ENCODE measurements at regions not wholly inside any gene's neighbourhood (a gene's known extent, or its start where the extent isn't known, plus 50 kb on each side); places are given as distances from the start of the nearest gene placed in this dataset.

- H4K91ac ChIP-seq (ENCODE audit: low read depth, low read length): no peak overlapping the region
- no peaks in the 10 kb centered on the region for H3K79me2 ChIP-seq (ENCODE audit: control insufficient read depth, insufficient read depth, low read length, poor library complexity)
- H3K23ac ChIP-seq (ENCODE audit: low read length): no peak overlapping the region
- H3K14ac ChIP-seq (ENCODE audit: low read length): no peak overlapping the region
- no peak overlapping the region for H3K18ac ChIP-seq (ENCODE audit: low read length)
- no peak overlapping the region for H3K4me3 ChIP-seq (ENCODE audit: low read depth, low read length)
- H3K4me2 ChIP-seq (ENCODE audit: low read length): no peak overlapping the region
- H3K27me3 ChIP-seq (ENCODE audit: insufficient read depth, low read length): no peaks in the 10 kb centered on the region
- H4K8ac ChIP-seq (ENCODE audit: low read depth, low read length): no peak overlapping the region
- H3K27ac ChIP-seq (ENCODE audit: low read depth, low read length): no peak overlapping the region
- H2AK5ac ChIP-seq (ENCODE audit: low read length): no peak overlapping the region
- H3K9ac ChIP-seq (ENCODE audit: low read length): no peak overlapping the region
- no peak overlapping the region for H2AFZ ChIP-seq (ENCODE audit: insufficient read depth, low read length, poor library complexity)
- H3K9me3 ChIP-seq (ENCODE audit: insufficient read depth, low read depth, low read length): no peaks in the 10 kb centered on the region
- no peaks in the 10 kb centered on the region for H3K36me3 ChIP-seq (ENCODE audit: control insufficient read depth in 1 of 2, insufficient read depth in 2 of 2, low read length in 2 of 2)
- DNase-seq: no peak
- no peak overlapping the region for H2BK120ac ChIP-seq (ENCODE audit: insufficient read depth, low read length, poor library complexity)
- no peaks in the 10 kb centered on the region for H3K79me1 ChIP-seq (ENCODE audit: low read length)
- WGBS (ENCODE audit: extremely low coverage, insufficient coverage, insufficient read length): no CpG with 5 or more reads among the region's 1 CpG
- H3K4ac ChIP-seq (ENCODE audit: low read depth, low read length): no peak overlapping the region
- H2BK5ac ChIP-seq (ENCODE audit: low read depth, low read length, poor library complexity): no peak overlapping the region
- no peak overlapping the region for H4K12ac ChIP-seq (ENCODE audit: low read depth, low read length)
- H2BK12ac ChIP-seq (ENCODE audit: low read length): no peak overlapping the region
- H3K4me1 ChIP-seq (ENCODE audit: control insufficient read depth in 1 of 2, insufficient read depth in 2 of 2, low read length in 2 of 2): no peaks in the 10 kb centered on the region
Observed at GRCh38 chr16:74153773-74154172, 142.8 kb upstream of the PSMD7 start.

- no peak overlapping the region for H3K18ac ChIP-seq (ENCODE audit: low read length)
- H3K79me1 ChIP-seq (ENCODE audit: low read length): no peaks in the 10 kb centered on the region
- H3K4me2 ChIP-seq (ENCODE audit: low read length): no peak overlapping the region
- no peak overlapping the region for H3K23ac ChIP-seq (ENCODE audit: low read length)
- no peaks in the 10 kb centered on the region for H3K79me2 ChIP-seq (ENCODE audit: control insufficient read depth, insufficient read depth, low read length, poor library complexity)
- H4K91ac ChIP-seq (ENCODE audit: low read depth, low read length): no peak overlapping the region
- no peak overlapping the region for H3K9ac ChIP-seq (ENCODE audit: low read length)
- peaks cover 2% of the 10 kb centered on the region for H3K9me3 ChIP-seq (ENCODE audit: insufficient read depth, low read depth, low read length)
- H3K4ac ChIP-seq (ENCODE audit: low read depth, low read length): no peak overlapping the region
- H2AK5ac ChIP-seq (ENCODE audit: low read length): no peak overlapping the region
- WGBS (ENCODE audit: extremely low coverage, insufficient coverage, insufficient read length): no CpG with 5 or more reads among the region's 2 CpGs
- H3K27ac ChIP-seq (ENCODE audit: low read depth, low read length): no peak overlapping the region
- H3K4me1 ChIP-seq (ENCODE audit: control insufficient read depth in 1 of 2, insufficient read depth in 2 of 2, low read length in 2 of 2): no peaks in the 10 kb centered on the region
- no peaks in the 10 kb centered on the region for H3K27me3 ChIP-seq (ENCODE audit: insufficient read depth, low read length)
- H4K12ac ChIP-seq (ENCODE audit: low read depth, low read length): no peak overlapping the region
- DNase-seq: no peak
- H2AFZ ChIP-seq (ENCODE audit: insufficient read depth, low read length, poor library complexity): no peak overlapping the region
- H2BK12ac ChIP-seq (ENCODE audit: low read length): no peak overlapping the region
- H2BK5ac ChIP-seq (ENCODE audit: low read depth, low read length, poor library complexity): no peak overlapping the region
- no peaks in the 10 kb centered on the region for H3K36me3 ChIP-seq (ENCODE audit: control insufficient read depth in 1 of 2, insufficient read depth in 2 of 2, low read length in 2 of 2)
- H3K14ac ChIP-seq (ENCODE audit: low read length): no peak overlapping the region
- H2BK120ac ChIP-seq (ENCODE audit: insufficient read depth, low read length, poor library complexity): no peak overlapping the region
- H3K4me3 ChIP-seq (ENCODE audit: low read depth, low read length): no peak overlapping the region
- H4K8ac ChIP-seq (ENCODE audit: low read depth, low read length): no peak overlapping the region
Observed at GRCh38 chr16:74146643-74147042, 150.0 kb upstream of the PSMD7 start.

- no CpG with 5 or more reads among the region's 3 CpGs for WGBS (ENCODE audit: extremely low coverage, insufficient coverage, insufficient read length)
- H2AFZ ChIP-seq (ENCODE audit: insufficient read depth, low read length, poor library complexity): no peak overlapping the region
- H2AK5ac ChIP-seq (ENCODE audit: low read length): no peak overlapping the region
- no peak overlapping the region for H3K27ac ChIP-seq (ENCODE audit: low read depth, low read length)
- no peak overlapping the region for H2BK12ac ChIP-seq (ENCODE audit: low read length)
- H4K8ac ChIP-seq (ENCODE audit: low read depth, low read length): no peak overlapping the region
- no peak overlapping the region for H4K12ac ChIP-seq (ENCODE audit: low read depth, low read length)
- no peak overlapping the region for H3K4ac ChIP-seq (ENCODE audit: low read depth, low read length)
- H3K9ac ChIP-seq (ENCODE audit: low read length): no peak overlapping the region
- H3K27me3 ChIP-seq (ENCODE audit: insufficient read depth, low read length): no peaks in the 10 kb centered on the region
- H3K4me2 ChIP-seq (ENCODE audit: low read length): no peak overlapping the region
- H4K91ac ChIP-seq (ENCODE audit: low read depth, low read length): no peak overlapping the region
- no peak overlapping the region for H3K18ac ChIP-seq (ENCODE audit: low read length)
- no peak for DNase-seq
- peaks cover 7% of the 10 kb centered on the region for H3K9me3 ChIP-seq (ENCODE audit: insufficient read depth, low read depth, low read length)
- no peak overlapping the region for H3K23ac ChIP-seq (ENCODE audit: low read length)
- H3K4me1 ChIP-seq (ENCODE audit: control insufficient read depth in 1 of 2, insufficient read depth in 2 of 2, low read length in 2 of 2): no peaks in the 10 kb centered on the region
- H3K79me1 ChIP-seq (ENCODE audit: low read length): no peaks in the 10 kb centered on the region
- H3K4me3 ChIP-seq (ENCODE audit: low read depth, low read length): no peak overlapping the region
- no peak overlapping the region for H2BK5ac ChIP-seq (ENCODE audit: low read depth, low read length, poor library complexity)
- no peaks in the 10 kb centered on the region for H3K36me3 ChIP-seq (ENCODE audit: control insufficient read depth in 1 of 2, insufficient read depth in 2 of 2, low read length in 2 of 2)
- no peaks in the 10 kb centered on the region for H3K79me2 ChIP-seq (ENCODE audit: control insufficient read depth, insufficient read depth, low read length, poor library complexity)
- H2BK120ac ChIP-seq (ENCODE audit: insufficient read depth, low read length, poor library complexity): no peak overlapping the region
- no peak overlapping the region for H3K14ac ChIP-seq (ENCODE audit: low read length)
Observed at GRCh38 chr16:74143171-74143570, 153.4 kb upstream of the PSMD7 start.

GRCh38 chr16:74141015-74141414 lies 155.6 kb upstream of the PSMD7 start:
- H3K4me3 ChIP-seq (ENCODE audit: low read depth, low read length): no peak overlapping the region
- DNase-seq: no peak
- H3K79me2 ChIP-seq (ENCODE audit: control insufficient read depth, insufficient read depth, low read length, poor library complexity): no peaks in the 10 kb centered on the region
- H4K91ac ChIP-seq (ENCODE audit: low read depth, low read length): no peak overlapping the region
- no peak overlapping the region for H2BK5ac ChIP-seq (ENCODE audit: low read depth, low read length, poor library complexity)
- no peak overlapping the region for H2BK120ac ChIP-seq (ENCODE audit: insufficient read depth, low read length, poor library complexity)
- H3K4me1 ChIP-seq (ENCODE audit: control insufficient read depth in 1 of 2, insufficient read depth in 2 of 2, low read length in 2 of 2): no peaks in the 10 kb centered on the region
- H3K9ac ChIP-seq (ENCODE audit: low read length): no peak overlapping the region
- no peak overlapping the region for H3K14ac ChIP-seq (ENCODE audit: low read length)
- no peak overlapping the region for H2BK12ac ChIP-seq (ENCODE audit: low read length)
- H3K4me2 ChIP-seq (ENCODE audit: low read length): no peak overlapping the region
- H2AK5ac ChIP-seq (ENCODE audit: low read length): no peak overlapping the region
- H3K79me1 ChIP-seq (ENCODE audit: low read length): no peaks in the 10 kb centered on the region
- WGBS (ENCODE audit: extremely low coverage, insufficient coverage, insufficient read length): no CpG with 5 or more reads among the region's 3 CpGs
- H3K27ac ChIP-seq (ENCODE audit: low read depth, low read length): no peak overlapping the region
- peaks cover 9% of the 10 kb centered on the region for H3K9me3 ChIP-seq (ENCODE audit: insufficient read depth, low read depth, low read length)
- H3K27me3 ChIP-seq (ENCODE audit: insufficient read depth, low read length): no peaks in the 10 kb centered on the region
- no peak overlapping the region for H4K8ac ChIP-seq (ENCODE audit: low read depth, low read length)
- H3K23ac ChIP-seq (ENCODE audit: low read length): no peak overlapping the region
- no peak overlapping the region for H3K18ac ChIP-seq (ENCODE audit: low read length)
- no peak overlapping the region for H4K12ac ChIP-seq (ENCODE audit: low read depth, low read length)
- H3K4ac ChIP-seq (ENCODE audit: low read depth, low read length): no peak overlapping the region
- H2AFZ ChIP-seq (ENCODE audit: insufficient read depth, low read length, poor library complexity): no peak overlapping the region
- H3K36me3 ChIP-seq (ENCODE audit: control insufficient read depth in 1 of 2, insufficient read depth in 2 of 2, low read length in 2 of 2): no peaks in the 10 kb centered on the region
